HL-60 (cell line): ENCODE measurements at regions not wholly inside any gene's neighbourhood (a gene's known extent, or its start where the extent isn't known, plus 50 kb on each side); places are given as distances from the start of the nearest gene placed in this dataset.

Experiments
- DNase-seq, 2 experiments: peaks; one replicate each; pipeline ENCODE4 v3.0.0-alpha.2; 2010 to 2020; ENCODE audit warnings: low read depth in 1 of 2, low spot score in 1 of 2
- H3K27ac ChIP-seq: fragments of 250-450 bp; sonication (Bioruptor Pico); replicated peaks from 2 replicates; pipeline ENCODE4 v1.5.1; 2020; ENCODE audit warnings: mild to moderate bottlenecking, moderate library complexity
- H3K27me3 ChIP-seq: fragments of 250-450 bp; sonication (Bioruptor Pico); 2 replicates; pipeline ENCODE4 v1.5.1; 2021; ENCODE audit warnings: mild to moderate bottlenecking, moderate library complexity; ENCODE audit not compliant: insufficient read depth, poor library complexity, severe bottlenecking
- H3K4me3 ChIP-seq: replicated peaks from 2 replicates; pipeline ENCODE4 v1.5.1; 2011; ENCODE audit warnings: mild to moderate bottlenecking, control low read depth, low read length; ENCODE audit not compliant: insufficient read depth
- CTCF ChIP-seq: IDR thresholded peaks from one replicate; pipeline ENCODE4 v1.5.1; 2011; ENCODE audit warnings: low read length, control low read depth, inconsistent platforms; ENCODE audit not compliant: insufficient read depth
- GABPA ChIP-seq: IDR thresholded peaks from 2 replicates; pipeline ENCODE4 v1.6.1; 2012; ENCODE audit warnings: low read depth
- POLR2AphosphoS5 ChIP-seq: IDR thresholded peaks from 2 replicates; pipeline ENCODE4 v1.6.1; 2012; ENCODE audit warnings: low read depth
- REST ChIP-seq: IDR thresholded peaks from 2 replicates; pipeline ENCODE4 v1.6.1; 2012; ENCODE audit warnings: low read depth; ENCODE audit not compliant: insufficient replicate concordance
- SPI1 ChIP-seq: IDR thresholded peaks from 2 replicates; pipeline ENCODE4 v1.6.1; 2012; ENCODE audit warnings: low read depth, mild to moderate bottlenecking, borderline replicate concordance

- Histone ChIP-seq H3K27ac (no peak overlapping the region), H3K4me3 (no peak overlapping the region), H3K27me3 (no peaks in the 10 kb centered on the region)
- no peak for TF ChIP-seq GABPA
- TF ChIP-seq REST: no peak
- no peak for TF ChIP-seq SPI1
- TF ChIP-seq CTCF: no peak
- no peak for TF ChIP-seq POLR2AphosphoS5
- no peak for DNase-seq
Observed at GRCh38 chr3:5739299-5739935, 551.9 kb downstream of the EDEM1 start.

GRCh38 chr3:5739949-5740348 is 552.4 kb downstream of the EDEM1 start:
- Histone ChIP-seq H3K4me3 (no peak overlapping the region), H3K27ac (no peak overlapping the region), H3K27me3 (no peaks in the 10 kb centered on the region)
- TF ChIP-seq POLR2AphosphoS5: no peak
- no peak for TF ChIP-seq GABPA
- DNase-seq: no peak

- H3K27ac ChIP-seq: no peak overlapping the region
- no peaks in the 10 kb centered on the region for H3K27me3 ChIP-seq
- TF ChIP-seq REST: no peak
- no peak for TF ChIP-seq SPI1
- TF ChIP-seq CTCF: no peak
- TF ChIP-seq POLR2AphosphoS5: no peak
- TF ChIP-seq GABPA: no peak
- no peak overlapping the region for H3K4me3 ChIP-seq
- DNase-seq: no peak
Observed at GRCh38 chr3:5741017-5741416, 553.5 kb downstream of the EDEM1 start.

GRCh38 chr3:5750091-5750490 is 562.6 kb downstream of the EDEM1 start:
- Histone ChIP-seq H3K27me3 (no peaks in the 10 kb centered on the region), H3K27ac (no peak overlapping the region), H3K4me3 (no peak overlapping the region)
- TF ChIP-seq POLR2AphosphoS5 (no peak), GABPA (no peak), CTCF (no peak), REST (no peak), SPI1 (no peak)
- no peak for DNase-seq
